ENCODE measurements at regions not wholly inside any gene's neighbourhood (a gene's known extent, or its start where the extent isn't known, plus 50 kb on each side); places are given as distances from the start of the nearest gene placed in this dataset.

GRCh38 chr2:126145752-126146151 lies 510.2 kb upstream of the GYPC start:
- TF ChIP-seq CTCF (IDR thresholded peaks at IDR 0.05) (no peak), ZFX (IDR thresholded peaks at IDR 0.05; ENCODE audit: borderline replicate concordance) (no peak)

Data from 22Rv1 (cell line).